Activated CD4-positive, alpha-beta T cell treated with anti-CD3 and anti-CD28 coated beads for 24 hours (primary cell): ENCODE measurements at regions not wholly inside any gene's neighbourhood (a gene's known extent, or its start where the extent isn't known, plus 50 kb on each side); places are given as distances from the start of the nearest gene placed in this dataset.

ENCODE experiments used
- DNase-seq, 2 donors: peaks; one replicate each; pipeline ENCODE4 v3.0.0-alpha.2; 2020; ENCODE audit warnings: low read depth in 2 of 2

DNA sequence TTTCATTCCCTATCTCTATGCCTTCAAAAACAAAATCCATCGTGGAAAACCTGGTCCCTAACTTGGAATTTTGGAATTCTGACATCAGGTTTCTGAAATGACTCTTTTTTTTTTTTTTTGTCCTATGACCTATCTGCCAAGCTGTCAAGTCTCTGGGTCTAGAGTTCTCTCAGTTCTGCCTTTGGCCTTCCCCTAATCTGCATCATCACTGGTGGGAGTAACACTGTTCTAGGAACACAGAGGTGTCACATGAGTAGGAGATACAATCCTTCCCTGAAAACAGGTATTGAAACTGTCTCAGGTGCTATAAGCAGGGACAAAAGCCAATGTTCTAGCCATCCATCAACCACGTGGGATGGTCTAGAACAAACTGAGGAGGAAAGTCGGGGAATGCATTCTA lies 142.0 kb upstream of the ATP1B1 start:
- DNase-seq, result no peak

DNA sequence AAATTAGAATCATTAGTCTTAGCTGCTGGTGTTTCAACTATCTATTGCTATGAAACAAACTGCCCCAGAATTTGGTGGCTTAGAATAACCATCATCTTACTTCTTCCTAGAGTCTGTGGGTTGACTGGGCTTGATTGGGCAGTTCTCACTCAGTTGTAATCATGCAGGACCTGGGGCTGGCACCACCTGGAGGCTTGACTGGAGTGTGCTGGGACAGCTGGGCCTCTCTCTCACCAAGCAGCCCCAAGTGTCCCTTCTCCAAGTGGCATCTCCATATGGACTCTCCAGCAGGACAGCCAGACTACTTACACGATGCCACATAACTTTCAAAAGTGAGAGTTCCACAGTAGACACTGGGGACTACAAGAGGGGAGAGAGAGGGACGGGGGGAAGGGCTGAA lies 140.3 kb upstream of the ATP1B1 start:
- DNase-seq, result no peak

DNA sequence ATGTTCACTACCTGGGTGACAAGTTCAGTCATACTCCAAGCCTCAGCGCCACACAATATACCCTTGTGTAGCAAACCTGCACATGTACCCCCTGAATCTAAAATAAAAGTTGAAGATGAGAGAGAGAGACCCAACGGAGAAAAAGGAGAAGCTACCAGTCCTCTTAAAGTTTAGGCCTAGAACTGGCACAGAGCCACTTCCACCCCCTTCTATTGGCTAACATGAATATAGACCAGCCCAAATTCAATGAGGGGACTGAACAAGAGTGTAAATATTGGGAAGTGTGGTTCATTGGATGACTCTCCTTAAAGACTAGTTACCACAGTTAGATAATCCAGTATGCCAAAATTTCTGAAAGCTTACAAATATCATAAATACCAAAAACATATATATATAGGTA lies 139.9 kb upstream of the ATP1B1 start:
- no peak for DNase-seq

DNA sequence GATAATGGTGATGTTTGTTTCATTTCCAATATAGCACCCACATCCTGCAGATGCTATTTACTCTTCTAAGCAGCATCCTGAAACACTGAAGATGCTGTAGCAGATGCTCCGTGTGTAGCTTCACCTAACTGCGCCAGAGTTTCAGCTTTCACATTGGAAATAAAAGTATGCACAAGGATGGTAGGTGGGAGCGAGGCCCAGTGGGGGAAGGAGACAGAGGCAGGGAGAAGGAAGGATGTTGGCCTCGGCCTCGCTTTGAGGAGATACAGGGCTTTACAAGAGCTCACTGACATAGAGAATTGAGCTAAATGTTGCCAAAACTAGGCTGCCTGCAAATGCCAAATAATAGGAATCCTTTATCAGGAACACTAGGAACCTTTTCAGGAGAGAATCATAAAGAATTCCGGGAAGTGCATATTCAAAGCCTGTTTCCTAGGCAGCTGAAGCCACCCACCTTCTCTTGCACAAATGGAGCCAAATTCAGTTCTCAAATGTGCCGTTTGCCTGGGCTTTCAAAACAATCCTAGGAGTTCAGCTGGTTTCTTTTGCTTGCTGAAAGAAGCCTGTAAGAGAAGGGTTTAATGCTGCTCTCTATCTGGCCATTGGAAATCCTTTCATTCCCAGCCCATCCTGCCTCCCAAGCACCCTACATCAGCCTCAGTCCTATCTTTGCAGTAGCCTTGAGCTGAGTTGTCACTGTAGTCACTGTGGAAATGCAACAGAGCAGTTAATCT lies 135.4 kb upstream of the ATP1B1 start:
- no peak for DNase-seq

DNA sequence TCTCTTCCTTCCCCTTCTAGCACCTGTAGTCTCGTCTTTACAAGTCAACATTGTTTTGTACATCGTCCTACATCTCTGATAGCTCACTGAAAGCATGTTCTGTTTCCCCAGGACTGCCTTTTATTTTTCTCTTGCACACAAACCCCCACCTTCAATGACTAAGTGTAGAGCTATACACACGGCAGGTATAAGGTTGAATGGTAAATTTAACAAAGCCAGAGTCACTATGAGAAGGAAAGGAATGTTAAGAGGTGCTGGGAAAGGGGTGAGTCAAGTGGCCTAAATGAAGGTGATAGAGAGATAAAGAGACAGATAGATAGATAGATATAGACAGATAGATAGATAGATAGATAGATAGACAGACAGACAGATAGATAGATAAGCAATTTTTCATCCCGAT lies 134.3 kb upstream of the ATP1B1 start:
- DNase-seq, result no peak

DNA sequence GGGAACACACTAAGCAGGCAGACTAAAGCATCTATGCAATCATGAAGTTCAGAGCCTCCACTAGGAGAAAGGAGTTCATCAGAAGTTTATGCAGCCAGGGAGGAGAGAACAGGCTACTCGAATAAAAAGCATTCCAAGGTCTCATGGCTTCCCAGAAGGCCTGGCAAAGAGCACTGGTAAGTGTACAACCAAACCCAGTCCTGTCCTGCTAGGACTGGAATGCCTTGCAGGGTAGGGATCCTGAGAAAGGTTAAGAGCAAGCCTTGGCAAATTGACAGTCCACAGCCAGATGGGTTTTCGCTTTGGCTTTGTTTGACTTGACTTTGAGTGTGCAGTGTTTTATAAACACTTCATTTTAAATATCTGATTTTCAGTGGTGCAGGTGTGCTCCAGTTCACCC lies 133.6 kb upstream of the ATP1B1 start:
- DNase-seq, result no peak

DNA sequence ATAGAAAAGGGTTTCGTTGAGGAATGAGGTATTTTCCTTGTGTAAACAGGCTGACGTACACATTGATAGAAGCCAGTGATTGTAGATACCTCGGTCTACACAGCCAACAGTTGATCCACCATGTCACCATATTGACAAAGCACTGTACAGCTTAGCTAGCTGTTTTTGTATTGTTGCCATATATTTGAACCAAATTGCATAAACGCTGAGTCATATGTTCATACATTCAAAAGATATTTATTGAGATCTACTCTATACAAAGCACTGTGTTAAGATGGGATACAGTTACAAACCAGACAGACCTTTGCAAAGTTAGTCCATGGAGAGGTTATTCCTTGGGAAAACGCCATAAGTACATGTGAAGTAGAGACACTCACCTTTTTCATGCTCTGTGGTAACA lies 132.4 kb upstream of the ATP1B1 start:
- no peak for DNase-seq

DNA sequence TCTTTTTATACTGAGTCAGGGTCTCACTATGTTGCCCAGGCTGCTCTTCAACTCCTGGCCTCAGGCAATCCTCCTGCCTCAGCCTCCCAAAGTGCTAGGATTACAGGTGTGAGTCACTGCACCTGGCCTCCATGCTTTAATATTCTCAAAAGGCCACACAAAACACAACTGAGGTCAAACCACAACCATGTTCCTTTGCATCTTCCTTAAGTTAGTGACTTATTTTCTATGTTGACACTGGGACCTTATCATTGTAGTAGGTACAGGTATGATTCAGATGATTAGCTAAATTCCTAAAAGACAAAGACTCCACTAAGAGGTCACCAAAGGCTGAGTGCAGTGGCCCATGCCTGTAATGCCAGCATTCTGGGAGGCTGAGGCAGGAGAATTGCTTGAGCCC lies 131.9 kb upstream of the ATP1B1 start:
- DNase-seq, result no peak

DNA sequence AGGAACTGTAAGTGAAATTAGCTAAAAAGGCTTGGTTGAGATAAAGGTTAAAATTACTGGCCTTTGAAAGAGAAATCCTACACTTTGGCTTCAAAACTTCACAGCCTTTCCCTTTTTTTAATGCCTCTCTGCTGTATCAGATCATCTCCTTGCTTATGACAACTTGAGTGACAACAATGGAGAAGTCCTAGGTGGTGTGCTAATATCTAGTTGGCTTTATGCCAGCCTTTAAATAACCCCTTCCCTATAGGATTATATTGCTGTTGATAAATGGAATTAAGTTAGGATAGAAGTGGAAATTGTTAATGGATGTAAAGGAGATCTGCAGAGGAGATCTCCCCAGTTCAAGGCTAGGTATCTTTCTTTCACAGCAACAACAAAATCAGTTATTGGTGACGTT lies 130.2 kb upstream of the ATP1B1 start:
- DNase-seq, result no peak

DNA sequence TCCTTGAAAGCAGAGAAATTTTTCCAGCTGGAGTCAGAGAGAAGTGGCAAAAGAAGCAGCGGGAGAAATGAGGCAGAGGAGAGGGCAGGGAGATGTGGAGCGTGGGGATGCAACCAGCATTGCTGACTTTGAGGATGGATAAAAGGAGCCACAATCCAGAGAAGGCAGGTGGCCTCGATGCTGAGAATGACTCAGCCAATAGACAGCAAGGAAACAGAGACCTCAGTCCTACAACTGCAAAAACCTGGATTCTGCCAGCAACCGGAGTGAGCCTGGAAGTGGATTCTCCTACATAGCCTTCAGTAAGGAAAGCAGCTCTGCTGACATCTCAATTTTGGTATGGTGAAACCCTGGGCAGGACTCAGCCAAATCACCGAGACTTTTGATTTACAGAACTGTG lies 128.9 kb upstream of the ATP1B1 start:
- DNase-seq, result no peak

DNA sequence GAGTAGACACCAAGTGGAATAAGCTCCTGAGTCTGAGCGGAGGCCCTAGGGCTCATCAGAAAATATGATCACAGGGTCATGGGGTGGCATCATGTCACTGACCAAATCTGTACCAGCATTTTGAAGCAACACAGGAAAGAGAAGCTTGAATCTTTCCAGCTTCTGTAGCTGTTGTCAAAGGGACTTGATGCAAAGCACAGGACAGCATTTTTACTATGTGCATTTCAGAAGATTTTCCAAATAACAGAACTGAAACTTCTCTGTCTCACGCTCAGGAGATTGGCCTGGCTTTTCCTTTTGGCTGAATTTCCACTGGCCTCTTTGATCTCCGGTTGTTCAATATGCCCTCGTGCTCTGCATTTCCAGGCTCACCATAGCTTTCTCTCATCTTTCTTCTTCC lies 127.2 kb upstream of the ATP1B1 start:
- DNase-seq, result no peak

DNA sequence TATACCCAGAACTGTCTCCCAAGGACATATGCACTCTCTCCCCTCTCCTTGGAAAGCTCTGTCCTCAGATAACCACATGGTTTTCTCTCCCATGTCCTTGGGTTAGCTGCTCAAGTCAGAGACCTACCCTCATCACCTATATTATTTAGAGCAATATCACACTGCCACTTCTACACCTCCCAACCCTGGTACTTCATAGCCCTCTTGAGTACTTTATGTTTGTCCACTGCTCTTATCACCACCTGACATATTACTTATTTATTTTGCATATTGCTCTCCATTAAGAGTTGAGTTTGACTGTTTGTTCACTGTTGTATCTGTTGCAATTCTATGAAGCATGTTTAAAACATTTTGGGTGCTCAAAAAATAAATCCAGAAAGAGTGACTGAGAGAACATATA lies 126.3 kb upstream of the ATP1B1 start:
- DNase-seq, result no peak

DNA sequence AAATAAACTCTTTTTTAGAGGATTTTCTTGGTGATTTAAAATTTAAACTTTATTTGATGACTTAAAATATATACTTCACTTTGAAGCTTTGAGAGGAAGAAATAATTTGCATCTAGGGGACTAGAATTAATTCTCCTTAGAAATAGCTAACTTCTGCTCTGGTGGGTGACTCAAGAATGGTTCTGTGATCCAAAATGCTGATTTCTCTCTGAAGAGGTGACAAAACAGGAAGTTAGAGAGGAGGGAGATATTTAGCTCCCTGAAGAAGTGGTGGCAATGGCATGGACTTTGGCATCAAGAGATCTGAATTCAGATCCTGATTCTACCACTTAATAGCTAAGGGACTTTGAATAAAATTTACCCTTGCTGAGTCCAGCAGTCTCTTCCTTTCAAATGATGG lies 125.8 kb upstream of the ATP1B1 start:
- DNase-seq, result no peak

DNA sequence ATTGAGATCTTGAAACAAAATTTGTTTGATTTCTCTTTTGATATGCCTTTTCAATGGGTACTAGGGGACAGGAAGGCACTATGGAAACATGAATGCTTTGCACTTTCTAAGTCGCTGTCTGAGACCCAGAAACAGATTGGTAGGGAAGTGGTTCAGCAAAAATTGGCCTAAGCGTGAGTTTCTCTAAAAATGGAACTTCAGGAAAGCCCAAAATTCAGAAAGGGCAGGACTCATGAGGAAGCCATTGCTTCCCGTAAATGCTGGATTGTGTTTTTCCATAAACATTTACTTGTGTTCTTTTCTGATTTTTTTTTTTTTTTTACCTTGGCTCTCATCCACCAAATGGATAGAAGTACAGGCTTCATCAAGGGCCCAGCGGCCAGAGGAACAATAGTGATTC lies 123.7 kb upstream of the ATP1B1 start:
- no peak for DNase-seq

DNA sequence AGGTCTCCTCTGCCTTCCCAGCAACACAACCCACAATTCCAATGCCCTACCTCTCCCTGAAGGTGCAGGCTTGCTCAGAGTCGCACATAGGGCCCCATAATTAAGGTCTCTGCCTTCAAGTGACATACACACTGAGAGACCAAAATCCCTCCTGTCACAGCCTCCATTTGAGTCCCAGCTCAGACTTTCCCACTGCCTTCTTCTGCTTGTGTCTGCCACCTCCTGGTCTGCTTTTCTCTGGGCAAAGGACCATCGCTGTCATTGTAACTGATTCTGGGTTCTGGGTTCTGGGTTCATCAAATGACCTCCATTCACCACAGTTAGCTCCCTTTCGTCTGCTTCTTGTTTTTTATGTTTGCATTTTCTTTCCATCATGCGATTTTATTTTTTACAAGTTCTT lies 119.2 kb upstream of the ATP1B1 start:
- no peak for DNase-seq

DNA sequence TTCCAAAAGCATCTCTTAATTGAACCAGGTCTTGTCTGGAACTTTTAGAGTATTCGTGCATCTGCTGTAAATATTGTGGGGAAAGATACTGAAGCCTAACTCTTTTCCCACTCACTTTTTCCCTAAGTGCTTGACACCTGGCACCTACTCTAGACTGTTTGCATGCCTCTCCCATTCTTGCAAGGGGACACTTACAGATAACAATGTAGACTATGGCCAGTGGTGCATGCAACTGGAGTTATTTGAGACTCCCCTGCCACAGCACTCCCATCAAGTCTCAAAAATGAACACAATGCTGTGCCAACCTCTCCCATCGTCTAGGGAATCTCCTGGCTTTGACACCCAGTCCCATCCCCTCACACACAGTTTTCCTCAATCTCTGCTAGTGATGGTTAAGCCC lies 118.6 kb upstream of the ATP1B1 start:
- no peak for DNase-seq

DNA sequence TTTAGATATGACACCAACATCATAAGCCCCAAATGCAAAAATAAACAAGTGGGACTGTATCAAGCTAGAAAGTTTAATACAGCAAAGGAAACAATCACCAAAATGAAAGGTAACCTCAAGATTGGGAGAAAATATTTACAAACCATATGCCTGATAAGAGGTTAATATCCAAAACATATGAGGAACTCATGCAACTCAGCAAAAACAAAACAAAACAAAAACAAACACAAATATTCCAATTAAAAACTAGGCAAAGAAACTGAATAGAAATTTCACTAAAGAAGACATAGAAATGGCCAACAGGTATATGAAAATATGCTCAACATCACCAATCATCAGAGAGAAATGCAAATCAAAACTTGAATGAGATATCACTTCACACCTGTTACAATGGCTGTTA lies 116.5 kb upstream of the ATP1B1 start:
- no peak for DNase-seq

DNA sequence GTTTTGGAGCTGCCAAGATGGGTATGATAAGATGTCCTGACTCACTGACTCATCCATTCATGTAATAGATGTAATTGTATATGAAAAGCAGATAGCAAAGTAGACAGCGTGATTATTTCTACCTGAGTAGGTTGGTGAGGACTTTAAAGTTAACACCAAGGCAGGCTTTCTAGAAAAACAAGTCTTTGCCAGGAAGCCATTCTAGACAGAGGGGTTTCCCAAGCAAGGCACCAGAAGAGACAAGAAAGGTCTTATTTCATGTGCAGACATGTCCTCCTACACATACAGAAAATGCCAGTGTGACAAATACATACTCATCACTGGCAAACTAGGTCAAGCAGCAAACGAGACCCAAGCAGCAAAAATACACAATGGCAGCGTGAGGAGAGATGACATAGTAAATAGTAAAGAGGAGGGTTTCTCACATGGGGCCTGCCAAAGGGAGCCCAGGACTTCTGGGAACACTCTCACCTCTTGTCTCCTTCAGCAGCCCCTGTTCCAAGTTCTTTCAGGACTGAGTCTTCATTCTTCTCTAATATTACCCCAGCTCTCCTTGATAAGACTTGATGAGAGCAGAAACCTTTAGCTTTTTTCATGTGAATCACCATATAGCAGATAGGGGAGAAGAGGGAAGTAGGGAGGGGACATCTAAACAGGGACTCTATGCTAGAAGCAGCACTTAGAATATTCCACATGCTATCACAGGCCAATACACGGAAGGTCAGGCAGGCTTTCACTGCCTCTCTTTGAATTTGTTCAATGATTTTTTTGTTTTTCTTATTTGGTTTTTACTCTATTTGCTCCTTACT lies 114.6 kb upstream of the ATP1B1 start:
- DNase-seq, result peak in 1 of 2 donors; percentile 20

DNA sequence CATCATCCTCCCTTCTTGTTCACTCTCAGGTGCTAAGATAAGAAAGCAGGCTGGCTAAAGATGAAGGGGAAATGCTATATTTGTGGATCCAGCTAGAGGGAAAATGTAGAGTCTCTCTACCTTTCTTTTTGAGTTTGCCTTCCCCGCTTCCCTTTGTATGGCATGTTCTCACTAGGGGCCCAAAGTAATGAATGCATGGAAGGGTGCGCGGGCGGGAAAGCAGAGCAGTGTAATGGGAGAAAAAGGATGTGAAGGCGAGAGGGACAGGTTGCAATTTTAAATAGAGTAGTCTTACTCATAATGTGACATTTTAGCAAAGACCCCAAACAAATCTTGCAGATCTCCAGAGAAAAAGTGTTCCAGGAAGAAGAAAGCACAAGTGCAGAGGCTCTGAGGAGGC lies 105.1 kb upstream of the ATP1B1 start:
- no peak for DNase-seq

DNA sequence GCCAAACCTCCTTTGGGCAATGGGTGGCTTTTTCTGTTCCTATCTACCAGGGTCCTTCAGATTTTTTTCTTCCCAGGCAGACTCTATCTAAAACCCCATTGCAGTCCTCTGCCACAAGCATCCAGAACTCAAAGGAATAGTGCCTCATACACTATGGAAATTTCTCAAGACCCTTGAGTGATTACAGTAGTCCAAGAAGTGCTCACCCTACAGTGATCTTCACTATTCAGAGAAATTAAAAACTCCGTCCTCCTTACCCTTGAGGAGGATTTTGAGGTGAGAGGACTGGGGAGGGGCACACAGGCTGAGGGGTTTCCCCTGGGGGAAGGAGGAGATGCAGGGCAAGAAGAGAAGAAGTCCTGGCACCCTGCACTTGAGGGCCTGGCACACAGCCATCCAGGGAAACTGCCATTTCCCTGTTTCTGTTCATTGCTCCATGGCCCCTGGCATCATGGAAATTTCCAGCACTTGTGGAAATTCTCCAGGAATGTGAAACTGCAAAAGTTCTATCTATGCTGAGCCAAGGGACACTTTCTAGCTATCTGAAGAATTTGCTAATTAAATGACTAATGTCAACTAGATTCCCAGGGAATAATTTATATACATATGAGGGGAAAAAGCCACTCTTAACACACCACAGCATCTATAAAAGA lies 102.5 kb upstream of the ATP1B1 start:
- no peak for DNase-seq

DNA sequence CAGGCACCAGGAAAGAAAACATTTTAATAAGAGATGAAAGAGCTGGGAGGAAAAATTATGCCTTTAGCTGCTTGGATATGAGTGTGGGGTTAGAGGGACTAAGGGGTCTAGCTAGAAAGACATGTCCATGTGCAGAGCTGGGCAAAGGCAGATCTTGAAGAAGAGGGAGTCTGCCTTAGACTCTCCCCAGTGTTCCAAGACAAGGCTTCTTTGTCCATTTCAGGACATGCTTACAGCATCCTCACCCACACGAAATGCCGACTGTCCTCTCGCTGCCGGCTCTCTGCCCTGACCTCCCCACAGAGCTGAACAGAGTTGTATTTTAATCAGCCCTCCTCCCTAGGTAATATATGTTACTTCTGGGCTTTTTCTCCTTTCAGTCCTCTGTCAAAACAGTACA lies 100.7 kb upstream of the ATP1B1 start:
- no peak for DNase-seq

DNA sequence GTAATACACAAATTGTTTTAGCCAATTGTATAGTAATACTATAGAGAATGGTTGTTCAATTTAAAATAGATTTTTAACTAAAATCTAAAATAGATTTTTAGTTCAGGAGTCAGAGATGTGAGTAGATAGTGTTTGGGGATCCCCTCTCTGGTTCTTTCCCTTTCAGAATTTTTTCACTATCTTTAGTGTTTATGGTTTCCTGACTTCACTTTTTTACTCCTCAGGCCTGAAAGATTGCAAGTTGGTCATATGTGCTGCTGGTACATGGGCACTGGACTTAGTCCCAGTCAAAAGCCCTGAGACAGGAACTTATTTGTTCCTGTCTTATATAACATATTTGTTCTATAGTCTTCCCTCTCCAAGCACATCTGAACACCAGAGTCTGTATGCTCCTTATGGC lies 96.8 kb upstream of the ATP1B1 start:
- DNase-seq, result no peak

DNA sequence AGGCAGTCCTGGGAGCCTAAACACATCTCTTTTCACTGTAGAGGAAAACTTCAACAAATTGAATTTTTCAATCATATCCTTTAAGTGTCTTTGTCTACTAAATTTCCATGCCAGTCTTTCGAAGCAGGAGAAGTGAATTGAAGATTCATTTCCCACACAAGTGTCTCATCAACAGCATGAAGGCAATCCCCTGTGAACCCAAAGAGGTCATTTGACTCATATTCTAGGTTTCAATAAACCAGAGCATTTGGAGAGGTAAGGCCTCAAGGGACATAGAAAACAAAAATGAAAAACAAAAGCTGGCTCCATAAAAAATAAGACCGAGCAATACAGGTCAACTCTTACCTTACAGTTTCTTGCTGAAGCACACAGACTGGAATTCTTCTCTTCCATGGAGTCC lies 94.1 kb upstream of the ATP1B1 start:
- no peak for DNase-seq
